BE2C (cell line): ENCODE measurements at regions not wholly inside any gene's neighbourhood (a gene's known extent, or its start where the extent isn't known, plus 50 kb on each side); places are given as distances from the start of the nearest gene placed in this dataset.
"Not testable (repeated sequence)": the region's sequence is repeated elsewhere in the genome, so short reads cannot be mapped to it uniquely, and the experiment has no call there.

ENCODE experiments used
- DNase-seq: peaks from one replicate; pipeline ENCODE4 v3.0.0-alpha.2; 2020
- H3K27me3 ChIP-seq: fragments of 250-450 bp; sonication (Bioruptor Pico); 2 replicates; pipeline ENCODE4 v1.5.1; 2020; ENCODE audit warnings: mild to moderate bottlenecking
- H3K36me3 ChIP-seq: fragments of 250-450 bp; sonication (Bioruptor Pico); 2 replicates; pipeline ENCODE4 v1.5.1; 2020; ENCODE audit warnings: mild to moderate bottlenecking
- H3K4me1 ChIP-seq: fragments of 250-450 bp; sonication (Bioruptor Pico); 2 replicates; pipeline ENCODE4 v1.5.1; 2020
- H3K4me3 ChIP-seq: 2 replicates; pipeline ENCODE4 v1.5.1; 2011; ENCODE audit warnings: low read depth, low read length
- H3K9me3 ChIP-seq: fragments of 250-450 bp; sonication (Bioruptor Pico); 2 replicates; pipeline ENCODE4 v1.5.1; 2020
- CTCF ChIP-seq: IDR thresholded peaks from 2 replicates; pipeline ENCODE4 v1.5.1; 2012; ENCODE audit warnings: mild to moderate bottlenecking, low read depth, low read length

GRCh38 chr6:140160494-140160893 is 786.0 kb upstream of the CITED2 start:
- Histone ChIP-seq H3K9me3 (no peaks in the 10 kb centered on the region), H3K4me3 (no peak overlapping the region), H3K4me1 (no peaks in the 10 kb centered on the region), H3K36me3 (no peaks in the 10 kb centered on the region), H3K27me3 (no peaks in the 10 kb centered on the region)
- no peak for DNase-seq
- TF ChIP-seq CTCF: no peak

- Histone ChIP-seq H3K4me1 (no peaks in the 10 kb centered on the region), H3K9me3 (no peaks in the 10 kb centered on the region), H3K36me3 (no peaks in the 10 kb centered on the region), H3K27me3 (no peaks in the 10 kb centered on the region), H3K4me3 (no peak overlapping the region)
- no peak for TF ChIP-seq CTCF
- no peak for DNase-seq
These were observed 781.7 kb upstream of the CITED2 start for GRCh38 chr6:140156131-140156530.

- Histone ChIP-seq H3K4me1 (no peaks in the 10 kb centered on the region), H3K36me3 (no peaks in the 10 kb centered on the region), H3K4me3 (no peak overlapping the region), H3K9me3 (no peaks in the 10 kb centered on the region), H3K27me3 (no peaks in the 10 kb centered on the region)
- DNase-seq: no peak
- no peak for TF ChIP-seq CTCF
These were observed 781.1 kb upstream of the CITED2 start for GRCh38 chr6:140155451-140156126.

- Histone ChIP-seq H3K4me1 (no peaks in the 10 kb centered on the region), H3K27me3 (no peaks in the 10 kb centered on the region), H3K9me3 (no peaks in the 10 kb centered on the region), H3K4me3 (no peak overlapping the region), H3K36me3 (no peaks in the 10 kb centered on the region)
- no peak for DNase-seq
- TF ChIP-seq CTCF: no peak
These were observed 779.3 kb upstream of the CITED2 start for GRCh38 chr6:140153703-140154102.

- not testable (repeated sequence) for H3K27me3 ChIP-seq, H3K4me1 ChIP-seq, H3K9me3 ChIP-seq, H3K36me3 ChIP-seq, H3K4me3 ChIP-seq
- DNase-seq: peak; percentile 7
These were observed 773.7 kb upstream of the CITED2 start for GRCh38 chr6:140147825-140148814.

DNA sequence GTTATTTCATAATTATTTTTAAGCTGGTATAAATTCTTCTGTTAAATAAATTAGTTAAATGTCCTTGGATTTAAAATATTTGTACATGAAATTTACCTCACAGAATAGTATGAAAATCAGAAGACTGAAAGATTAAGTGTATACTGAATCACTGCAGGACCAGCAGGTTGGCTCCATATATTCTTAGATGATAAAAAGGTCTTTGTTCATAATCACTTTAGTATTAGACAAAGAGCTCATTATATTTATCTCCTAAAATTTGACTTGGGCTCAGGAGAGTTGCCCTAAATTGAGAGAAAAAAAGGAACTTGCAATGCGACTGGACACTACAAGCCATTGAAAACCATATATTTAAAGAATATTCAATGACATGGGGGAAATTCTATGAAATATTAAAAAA is 766.4 kb upstream of the CITED2 start:
- peaks cover 5% of the 10 kb centered on the region; the same call in 1 of the 2 replicates for H3K4me1 ChIP-seq
- no peak overlapping the region for H3K4me3 ChIP-seq
- H3K27me3 ChIP-seq: no peaks in the 10 kb centered on the region
- no peaks in the 10 kb centered on the region for H3K9me3 ChIP-seq
- DNase-seq: no peak
- no peaks in the 10 kb centered on the region for H3K36me3 ChIP-seq
- no peak for TF ChIP-seq CTCF
